Lung (tissue), 11 donors: ENCODE measurements at regions not wholly inside any gene's neighbourhood (a gene's known extent, or its start where the extent isn't known, plus 50 kb on each side); places are given as distances from the start of the nearest gene placed in this dataset.

Experiments
- ATAC-seq: fragments of 200-7000 bp; cut with Tn5 transposase; one replicate; pipeline ENCODE4 v1.9.1; 2020; ENCODE audit warnings: moderate number of reproducible peaks; ENCODE audit not compliant: insufficient read depth, low FRiP score
- DNase-seq, 3 donors: peaks; one replicate each; pipeline ENCODE4 v3.0.0-alpha.2; 2013 to 2017
- H3K27ac ChIP-seq, 2 donors: one replicate each; pipeline ENCODE4 v1.5.1; 2013; ENCODE audit warnings: mild to moderate bottlenecking in 2 of 2, moderate library complexity in 2 of 2, control low read depth in 1 of 2, inconsistent platforms in 1 of 2, low read depth in 1 of 2, low read length in 1 of 2
- H3K27me3 ChIP-seq, 3 donors: one replicate each; pipeline ENCODE4 v1.5.1; 2013; ENCODE audit warnings: low read length in 2 of 3; ENCODE audit not compliant: control insufficient read depth in 3 of 3, insufficient read depth in 3 of 3
- H3K36me3 ChIP-seq, 4 donors: one replicate each; pipeline ENCODE4 v1.5.1; 2013; ENCODE audit warnings: low read length in 4 of 4, mild to moderate bottlenecking in 1 of 4, moderate library complexity in 1 of 4; ENCODE audit not compliant: control insufficient read depth in 4 of 4, insufficient read depth in 4 of 4
- H3K4me1 ChIP-seq, 5 donors: one replicate each; pipeline ENCODE4 v1.5.1; 2013; ENCODE audit warnings: low read length in 5 of 5, mild to moderate bottlenecking in 2 of 5, moderate library complexity in 1 of 5; ENCODE audit not compliant: control insufficient read depth in 5 of 5, insufficient read depth in 5 of 5
- H3K4me3 ChIP-seq: one replicate; pipeline ENCODE4 v1.5.1; 2013; ENCODE audit warnings: mild to moderate bottlenecking, control low read depth, moderate library complexity
- H3K9ac ChIP-seq, 2 donors: one replicate each; pipeline ENCODE4 v1.5.1; 2013; ENCODE audit warnings: low read length in 2 of 2, control low read depth in 1 of 2; ENCODE audit not compliant: insufficient read depth in 1 of 2
- H3K9me3 ChIP-seq, 4 donors: one replicate each; pipeline ENCODE4 v1.5.1; 2013; ENCODE audit warnings: low read length in 3 of 4, mild to moderate bottlenecking in 1 of 4, moderate library complexity in 1 of 4; ENCODE audit not compliant: control insufficient read depth in 4 of 4, insufficient read depth in 3 of 4
- CTCF ChIP-seq: IDR thresholded peaks from 2 replicates; pipeline ENCODE4 v1.5.1; 2012; ENCODE audit warnings: mild to moderate bottlenecking; ENCODE audit errors: control extremely low read depth, extremely low read depth
- WGBS, 2 donors: extraction: QIAGEN DNeasy Blood & Tissue Kit; methylation state at CpG; one replicate each; pipeline ENCODE4 v1.1.7; 2013; 5-methylcytosine and 5-hydroxymethylcytosine counted together
- donor health status: control.
- donor health status: control.
- donor health status: Bipolar disorder and iron deficiency.
- donor health status: healthy.
- donor health status: DM: yes; HTN: yes; CAD: no.

- Histone ChIP-seq H3K36me3 (peaks cover 0 to 7% (median 3%) of the 10 kb centered on the region in 4 donors), H3K9ac (no peak overlapping the region), H3K4me3 (no peak overlapping the region), H3K4me1 (peaks cover 0 to 31% (median 6%) of the 10 kb centered on the region in 5 donors), H3K27me3 (no peaks in the 10 kb centered on the region), H3K27ac (no peak overlapping the region), H3K9me3 (no peaks in the 10 kb centered on the region)
- TF ChIP-seq CTCF, result no peak
- ATAC-seq (no peak), DNase-seq (no peak)
- 92 to 96% methylated on average over 9 to 11 of the region's 11 CpGs for WGBS, 2 donors
These were observed 96.8 kb downstream of the GLI2 start for GRCh38 chr2:120832296-120833070.

- no peak for TF ChIP-seq CTCF
- Histone ChIP-seq H3K4me1 (peaks cover 0 to 28% (median 6%) of the 10 kb centered on the region in 5 donors), H3K27me3 (no peaks in the 10 kb centered on the region), H3K36me3 (peaks cover 0 to 7% (median 3%) of the 10 kb centered on the region in 4 donors), H3K27ac (no peak overlapping the region), H3K4me3 (no peak overlapping the region), H3K9me3 (no peaks in the 10 kb centered on the region), H3K9ac (no peak overlapping the region)
- DNase-seq, result no peak
- no peak for ATAC-seq
- 96 to 97% methylated on average over 3 of the region's 3 CpGs for WGBS, 2 donors
These were observed 97.5 kb downstream of the GLI2 start for GRCh38 chr2:120833127-120833675.

- Histone ChIP-seq H3K27me3 (no peaks in the 10 kb centered on the region), H3K4me3 (no peak overlapping the region), H3K4me1 (peaks cover 0 to 19% (median under 1%) of the 10 kb centered on the region in 5 donors), H3K36me3 (peaks cover 0 to 3% (median 0%) of the 10 kb centered on the region in 4 donors), H3K27ac (no peak overlapping the region), H3K9ac (no peak overlapping the region), H3K9me3 (peaks cover 0 to 1% (median 0%) of the 10 kb centered on the region in 4 donors)
- ATAC-seq, result no peak
- 91% methylated on average over 3 of the region's 3 CpGs for WGBS, 2 donors
- DNase-seq, result no peak
- TF ChIP-seq CTCF, result no peak
These were observed 98.5 kb downstream of the GLI2 start for GRCh38 chr2:120834206-120834605.
